HepG2 (cell line): ENCODE measurements at regions not wholly inside any gene's neighbourhood (a gene's known extent, or its start where the extent isn't known, plus 50 kb on each side); places are given as distances from the start of the nearest gene placed in this dataset.

Experiments
- EHMT2 ChIP-seq: fragments of 200-600 bp; sonication (generic); IDR thresholded peaks from 2 replicates; pipeline ENCODE4 v1.7.0; 2017; ENCODE audit warnings: antibody characterized with exemption, low read depth, low read length, borderline replicate concordance
- HOXA3 ChIP-seq: sonication (generic); formaldehyde crosslinking; IDR thresholded peaks from 2 replicates; pipeline ENCODE4 v1.5.0; 2020; ENCODE audit warnings: missing genetic modification reagents
- MTF1 ChIP-seq: sonication (generic); formaldehyde crosslinking; IDR thresholded peaks from 2 replicates; pipeline ENCODE4 v1.5.0; 2020; ENCODE audit warnings: missing genetic modification reagents
- MYC ChIP-seq: sonication (generic); formaldehyde crosslinking; IDR thresholded peaks from 2 replicates; pipeline ENCODE4 v1.9.0; 2021; ENCODE audit warnings: missing genetic modification reagents, borderline replicate concordance
- PTBP1 ChIP-seq: fragments of 200-400 bp; formaldehyde crosslinking; IDR thresholded peaks from 2 replicates; pipeline ENCODE4 v1.6.1; 2018; ENCODE audit warnings: low read length, low read depth; ENCODE audit not compliant: poor library complexity, severe bottlenecking
- ZC3H4 ChIP-seq: sonication (generic); formaldehyde crosslinking; IDR thresholded peaks from 2 replicates; pipeline ENCODE4 v1.4.0; 2020; ENCODE audit warnings: missing genetic modification reagents, borderline replicate concordance

- TF ChIP-seq MYC (CRISPR knock-in tag) = no peak
- no peak for TF ChIP-seq PTBP1
- TF ChIP-seq ZC3H4 (CRISPR knock-in tag) = no peak
- TF ChIP-seq MTF1 = no peak
- TF ChIP-seq EHMT2 = no peak
- TF ChIP-seq HOXA3 (CRISPR knock-in tag) = no peak
These were observed 227.5 kb upstream of the LMO3 start for GRCh38 chr12:16833376-16834015.
